ENCODE measurements at regions not wholly inside any gene's neighbourhood (a gene's known extent, or its start where the extent isn't known, plus 50 kb on each side); places are given as distances from the start of the nearest gene placed in this dataset.

DNA sequence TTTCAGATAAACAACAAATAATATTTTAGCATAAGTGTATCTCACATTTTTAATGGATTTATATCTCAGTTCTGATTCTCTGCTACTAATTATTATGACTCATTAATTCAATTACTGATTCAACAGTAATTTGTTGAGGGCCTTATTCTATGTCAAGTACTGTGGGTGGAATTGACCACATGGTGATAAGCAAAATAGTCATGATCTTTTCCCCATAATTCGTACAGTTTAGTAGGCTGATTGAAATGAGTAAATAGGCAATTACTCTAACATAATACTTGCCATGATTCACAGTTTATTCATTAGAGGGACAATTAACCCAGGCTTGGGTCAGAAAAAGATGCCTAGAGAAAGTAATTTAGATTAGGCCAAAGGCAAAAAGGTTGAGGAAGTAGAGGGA lies 60.9 kb upstream of the SLC4A7 start:
- DNase-seq, result no peak
- intact Hi-C loops (cut with DNase I; ENCODE audit: low total_unique reads), result no loop called here
- Histone ChIP-seq H3K27me3 (no peaks in the 10 kb centered on the region), H3K9me3 (no peaks in the 10 kb centered on the region), H3K27ac (no peak overlapping the region), H3K36me3 (no peaks in the 10 kb centered on the region), H3K4me3 (no peak overlapping the region), H3K4me1 (peaks cover 0 to 22% (median 6%) of the 10 kb centered on the region in 4 donors)
- TF ChIP-seq, protein P1, sequence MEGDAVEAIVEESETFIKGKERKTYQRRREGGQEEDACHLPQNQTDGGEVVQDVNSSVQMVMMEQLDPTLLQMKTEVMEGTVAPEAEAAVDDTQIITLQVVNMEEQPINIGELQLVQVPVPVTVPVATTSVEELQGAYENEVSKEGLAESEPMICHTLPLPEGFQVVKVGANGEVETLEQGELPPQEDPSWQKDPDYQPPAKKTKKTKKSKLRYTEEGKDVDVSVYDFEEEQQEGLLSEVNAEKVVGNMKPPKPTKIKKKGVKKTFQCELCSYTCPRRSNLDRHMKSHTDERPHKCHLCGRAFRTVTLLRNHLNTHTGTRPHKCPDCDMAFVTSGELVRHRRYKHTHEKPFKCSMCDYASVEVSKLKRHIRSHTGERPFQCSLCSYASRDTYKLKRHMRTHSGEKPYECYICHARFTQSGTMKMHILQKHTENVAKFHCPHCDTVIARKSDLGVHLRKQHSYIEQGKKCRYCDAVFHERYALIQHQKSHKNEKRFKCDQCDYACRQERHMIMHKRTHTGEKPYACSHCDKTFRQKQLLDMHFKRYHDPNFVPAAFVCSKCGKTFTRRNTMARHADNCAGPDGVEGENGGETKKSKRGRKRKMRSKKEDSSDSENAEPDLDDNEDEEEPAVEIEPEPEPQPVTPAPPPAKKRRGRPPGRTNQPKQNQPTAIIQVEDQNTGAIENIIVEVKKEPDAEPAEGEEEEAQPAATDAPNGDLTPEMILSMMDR (IDR thresholded peaks at IDR 0.05), result no peak

DNA sequence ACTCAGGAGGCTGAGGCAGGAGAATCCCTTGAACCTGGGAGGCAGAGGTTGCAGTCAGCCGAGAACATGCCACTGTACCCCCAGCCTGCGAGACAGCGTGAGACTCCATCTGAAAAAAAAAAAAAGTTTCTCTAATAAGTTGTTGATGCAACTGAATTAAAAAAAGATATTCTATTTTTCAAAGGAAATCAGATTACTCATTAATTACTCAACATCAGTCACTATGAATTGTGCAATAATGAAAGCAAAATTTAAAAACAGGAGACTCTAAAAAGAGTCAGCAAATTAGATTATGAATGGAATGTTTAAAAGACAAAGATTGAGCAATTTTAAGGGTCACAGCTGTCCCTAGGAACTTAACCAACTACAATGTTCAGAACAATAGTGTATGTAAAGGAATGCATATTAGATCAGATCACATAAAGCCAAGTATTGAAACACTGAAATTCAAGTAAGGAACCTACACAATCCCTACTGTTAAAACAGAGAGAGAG lies 60.2 kb upstream of the SLC4A7 start:
- Histone ChIP-seq H3K27me3 (no peaks in the 10 kb centered on the region), H3K27ac (peak overlapping the region; percentile 28 to 39), H3K9me3 (no peaks in the 10 kb centered on the region), H3K36me3 (no peaks in the 10 kb centered on the region), H3K4me1 (peaks cover 0 to 22% (median 6%) of the 10 kb centered on the region in 4 donors), H3K4me3 (no peak overlapping the region)
- no peak for DNase-seq
- intact Hi-C loops (cut with DNase I; ENCODE audit: low total_unique reads), result no loop called here
- TF ChIP-seq, protein P1 (IDR thresholded peaks at IDR 0.05), result no peak

DNA sequence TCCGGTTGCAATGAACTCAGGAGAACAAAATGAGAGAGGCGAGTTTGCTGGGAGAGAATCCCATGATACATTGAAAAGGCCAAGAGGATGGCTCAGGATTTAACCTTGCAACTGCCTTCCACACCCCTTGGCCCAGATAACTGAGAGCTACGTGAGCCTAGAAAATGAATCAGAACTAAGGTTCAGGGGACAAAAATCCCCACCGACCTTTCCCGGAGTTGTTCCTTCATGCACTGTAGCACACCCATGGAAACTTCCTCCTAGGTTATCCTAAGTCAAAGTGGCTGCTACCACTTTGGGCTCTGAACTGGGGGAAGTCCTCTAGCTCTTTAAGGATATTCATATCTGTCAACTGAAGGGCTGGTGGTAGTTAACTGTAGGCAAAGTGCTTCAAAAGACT lies 58.3 kb upstream of the SLC4A7 start:
- Histone ChIP-seq H3K9me3 (no peaks in the 10 kb centered on the region), H3K4me3 (no peak overlapping the region), H3K27me3 (no peaks in the 10 kb centered on the region), H3K36me3 (no peaks in the 10 kb centered on the region), H3K27ac (no peak overlapping the region), H3K4me1 (peaks cover 0 to 22% (median 6%) of the 10 kb centered on the region in 4 donors)
- TF ChIP-seq, protein P1 (IDR thresholded peaks at IDR 0.05), result no peak
- intact Hi-C loops (cut with DNase I; ENCODE audit: low total_unique reads), result no loop called here
- no peak for DNase-seq

DNA sequence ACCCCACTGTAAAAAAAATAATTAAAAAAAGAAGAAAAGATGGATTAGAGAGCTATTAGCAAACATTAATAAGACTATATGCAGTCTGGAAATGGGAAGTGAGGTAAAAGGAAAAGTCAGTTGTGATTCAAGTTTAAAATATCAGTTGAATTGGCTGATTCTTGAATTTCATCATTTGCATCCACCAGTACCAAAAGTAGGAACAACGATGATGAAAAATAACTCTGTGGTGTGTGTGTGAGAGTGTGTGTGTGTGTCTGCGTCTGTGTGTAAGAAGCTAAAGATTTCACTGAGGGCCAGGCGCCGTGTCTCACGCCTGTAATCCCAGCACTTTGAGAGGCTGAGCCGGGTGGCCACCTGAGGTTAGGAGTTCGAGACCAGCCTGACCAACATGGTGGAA lies 56.0 kb upstream of the SLC4A7 start:
- Histone ChIP-seq H3K9me3 (no peaks in the 10 kb centered on the region), H3K27me3 (no peaks in the 10 kb centered on the region), H3K4me1 (peaks cover 0 to 38% (median 7%) of the 10 kb centered on the region in 4 donors), H3K27ac (no peak overlapping the region), H3K4me3 (no peak overlapping the region), H3K36me3 (no peaks in the 10 kb centered on the region)
- intact Hi-C loops (cut with DNase I; ENCODE audit: low total_unique reads), result no loop called here
- no peak for DNase-seq
- TF ChIP-seq, protein P1 (IDR thresholded peaks at IDR 0.05), result no peak

DNA sequence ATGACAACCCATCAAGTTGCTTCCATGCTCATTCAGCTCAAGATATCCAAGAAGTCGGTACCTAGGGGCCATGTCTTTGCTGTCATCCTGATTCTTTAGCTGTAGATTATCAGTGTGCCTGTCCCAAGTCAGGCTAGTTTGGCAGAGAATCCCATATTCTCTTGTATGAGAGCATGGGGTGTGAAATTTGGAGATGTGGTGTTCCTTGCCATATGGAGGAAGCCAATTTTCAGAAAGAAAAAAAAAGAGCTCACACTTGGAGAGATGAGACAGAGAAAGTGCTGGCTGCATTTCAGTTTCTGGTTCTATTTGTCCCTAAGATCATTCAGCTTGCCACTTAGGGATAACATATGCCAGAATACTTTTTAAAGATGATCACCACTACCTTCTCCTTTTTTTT lies 52.3 kb upstream of the SLC4A7 start:
- H3K27ac ChIP-seq, result peak overlapping the region in 1 of 2 donors; percentile 68
- no peaks in the 10 kb centered on the region for H3K36me3 ChIP-seq
- no peaks in the 10 kb centered on the region for H3K27me3 ChIP-seq
- no peak for DNase-seq
- peaks cover 0 to 39% (median 18%) of the 10 kb centered on the region in 4 donors for H3K4me1 ChIP-seq
- intact Hi-C loops (cut with DNase I; ENCODE audit: low total_unique reads), result no loop called here
- TF ChIP-seq, protein P1 (IDR thresholded peaks at IDR 0.05), result no peak
- H3K9me3 ChIP-seq, result no peaks in the 10 kb centered on the region
- H3K4me3 ChIP-seq, result no peak overlapping the region
